ENCODE measurements at regions not wholly inside any gene's neighbourhood (a gene's known extent, or its start where the extent isn't known, plus 50 kb on each side); places are given as distances from the start of the nearest gene placed in this dataset.

DNA sequence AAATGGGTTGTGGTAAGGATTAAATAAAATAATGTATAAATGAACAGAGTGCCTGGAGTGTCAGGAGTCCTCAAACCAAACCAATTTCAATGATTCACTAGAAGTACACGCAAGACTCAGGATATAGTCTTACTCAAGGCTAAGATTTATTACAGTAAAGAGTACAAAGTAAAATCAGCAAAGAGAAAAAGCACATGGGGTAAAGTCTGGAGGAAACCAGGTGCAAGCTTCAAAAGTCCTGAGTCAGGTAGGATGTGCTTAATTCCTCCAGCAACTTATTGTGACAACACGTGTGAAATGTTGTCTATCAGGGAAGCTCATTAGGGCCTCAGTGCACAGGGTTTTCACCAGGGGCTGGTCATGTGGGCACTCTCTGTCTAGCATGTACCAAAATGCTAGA lies 105.8 kb upstream of the NAP1L1 start:
- Histone ChIP-seq H2AFZ (ENCODE audit: low read length) (no peak overlapping the region), H3K27ac (ENCODE audit: low read depth, low read length, poor library complexity, severe bottlenecking) (no peak overlapping the region), H3K4me2 (ENCODE audit: low read length) (no peak overlapping the region), H3K9me3 (ENCODE audit: low read length) (no peaks in the 10 kb centered on the region), H3K9me2 (ENCODE audit: low read depth, low read length) (no peaks in the 10 kb centered on the region), H3K27me3 (ENCODE audit: insufficient read depth, low read length) (no peaks in the 10 kb centered on the region), H4K20me1 (ENCODE audit: insufficient read depth, low read length) (no peaks in the 10 kb centered on the region), H3K36me3 (ENCODE audit: insufficient read depth, low read length) (no peaks in the 10 kb centered on the region), H3K4me3 (ENCODE audit: low read depth, low read length, poor library complexity, severe bottlenecking) (no peak overlapping the region), H3F3A (ENCODE audit: insufficient read depth, low read length) (no peaks in the 10 kb centered on the region), H3K79me2 (ENCODE audit: insufficient read depth, low read length) (no peaks in the 10 kb centered on the region), H3K9ac (ENCODE audit: low read length) (no peak overlapping the region), H3K4me1 (ENCODE audit: insufficient read depth, low read length, severe bottlenecking) (no peaks in the 10 kb centered on the region)
- TF ChIP-seq, protein P1, sequence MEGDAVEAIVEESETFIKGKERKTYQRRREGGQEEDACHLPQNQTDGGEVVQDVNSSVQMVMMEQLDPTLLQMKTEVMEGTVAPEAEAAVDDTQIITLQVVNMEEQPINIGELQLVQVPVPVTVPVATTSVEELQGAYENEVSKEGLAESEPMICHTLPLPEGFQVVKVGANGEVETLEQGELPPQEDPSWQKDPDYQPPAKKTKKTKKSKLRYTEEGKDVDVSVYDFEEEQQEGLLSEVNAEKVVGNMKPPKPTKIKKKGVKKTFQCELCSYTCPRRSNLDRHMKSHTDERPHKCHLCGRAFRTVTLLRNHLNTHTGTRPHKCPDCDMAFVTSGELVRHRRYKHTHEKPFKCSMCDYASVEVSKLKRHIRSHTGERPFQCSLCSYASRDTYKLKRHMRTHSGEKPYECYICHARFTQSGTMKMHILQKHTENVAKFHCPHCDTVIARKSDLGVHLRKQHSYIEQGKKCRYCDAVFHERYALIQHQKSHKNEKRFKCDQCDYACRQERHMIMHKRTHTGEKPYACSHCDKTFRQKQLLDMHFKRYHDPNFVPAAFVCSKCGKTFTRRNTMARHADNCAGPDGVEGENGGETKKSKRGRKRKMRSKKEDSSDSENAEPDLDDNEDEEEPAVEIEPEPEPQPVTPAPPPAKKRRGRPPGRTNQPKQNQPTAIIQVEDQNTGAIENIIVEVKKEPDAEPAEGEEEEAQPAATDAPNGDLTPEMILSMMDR (IDR thresholded peaks at IDR 0.05; ENCODE audit: low read length) = no peak
- TF ChIP-seq EZH2 (IDR thresholded peaks at IDR 0.05; ENCODE audit: borderline replicate concordance, low read length) = no peak

DNA sequence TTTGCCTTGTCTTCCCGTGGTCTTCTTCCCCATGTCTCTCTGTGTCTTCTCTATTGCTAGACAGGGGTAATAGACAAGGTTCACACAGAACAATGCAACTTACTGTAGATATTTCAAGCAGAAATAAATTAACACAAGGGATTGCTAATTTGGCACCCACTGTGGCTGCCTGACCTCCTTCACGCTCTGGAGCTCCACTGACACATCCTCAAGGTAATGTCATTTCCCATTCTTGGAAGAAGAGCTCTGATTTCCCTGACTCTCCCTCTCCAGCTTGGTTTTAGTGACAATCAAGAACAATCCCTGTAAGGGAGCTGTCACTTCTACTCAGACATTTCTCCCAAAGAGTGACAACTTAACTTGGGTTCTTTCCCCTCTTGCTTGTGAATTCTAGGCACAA lies 105.4 kb upstream of the NAP1L1 start:
- no peaks in the 10 kb centered on the region for H4K20me1 ChIP-seq (ENCODE audit: insufficient read depth, low read length)
- H3K4me3 ChIP-seq (ENCODE audit: low read depth, low read length, poor library complexity, severe bottlenecking) = no peak overlapping the region
- TF ChIP-seq, protein P1 (IDR thresholded peaks at IDR 0.05; ENCODE audit: low read length) = no peak
- no peak for TF ChIP-seq EZH2 (IDR thresholded peaks at IDR 0.05; ENCODE audit: borderline replicate concordance, low read length)
- H3K9me2 ChIP-seq (ENCODE audit: low read depth, low read length) = no peaks in the 10 kb centered on the region
- H3K4me1 ChIP-seq (ENCODE audit: insufficient read depth, low read length, severe bottlenecking) = no peaks in the 10 kb centered on the region
- no peaks in the 10 kb centered on the region for H3K9me3 ChIP-seq (ENCODE audit: low read length)
- no peaks in the 10 kb centered on the region for H3K36me3 ChIP-seq (ENCODE audit: insufficient read depth, low read length)
- H3K79me2 ChIP-seq (ENCODE audit: insufficient read depth, low read length) = no peaks in the 10 kb centered on the region
- no peaks in the 10 kb centered on the region for H3K27me3 ChIP-seq (ENCODE audit: insufficient read depth, low read length)
- H3K4me2 ChIP-seq (ENCODE audit: low read length) = no peak overlapping the region
- no peak overlapping the region for H3K27ac ChIP-seq (ENCODE audit: low read depth, low read length, poor library complexity, severe bottlenecking)
- no peak overlapping the region for H3K9ac ChIP-seq (ENCODE audit: low read length)
- no peaks in the 10 kb centered on the region for H3F3A ChIP-seq (ENCODE audit: insufficient read depth, low read length)
- H2AFZ ChIP-seq (ENCODE audit: low read length) = no peak overlapping the region

DNA sequence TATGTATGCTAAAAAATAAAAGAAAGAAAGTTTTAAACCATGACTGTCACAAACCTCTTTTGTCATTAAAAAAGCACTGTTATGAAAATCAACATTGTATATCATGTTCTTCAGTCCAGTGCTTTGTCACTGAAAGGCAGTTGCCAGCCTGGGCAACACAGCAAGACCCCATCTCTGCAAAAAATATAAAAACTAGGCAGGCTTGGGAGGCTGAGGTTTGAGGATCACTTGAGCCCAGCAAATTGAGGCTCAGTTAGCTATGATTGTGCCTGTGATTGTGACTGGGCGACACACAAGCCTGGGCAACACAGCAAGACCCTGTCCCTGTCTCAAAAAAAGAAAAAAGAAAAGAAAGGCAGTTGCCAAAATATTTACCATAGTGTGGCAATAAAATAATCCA lies 102.7 kb upstream of the NAP1L1 start:
- Histone ChIP-seq H3K4me1 (ENCODE audit: insufficient read depth, low read length, severe bottlenecking) (no peaks in the 10 kb centered on the region), H3K27ac (ENCODE audit: low read depth, low read length, poor library complexity, severe bottlenecking) (no peak overlapping the region), H3K36me3 (ENCODE audit: insufficient read depth, low read length) (no peaks in the 10 kb centered on the region), H3K9me2 (ENCODE audit: low read depth, low read length) (no peaks in the 10 kb centered on the region), H3F3A (ENCODE audit: insufficient read depth, low read length) (no peaks in the 10 kb centered on the region), H3K79me2 (ENCODE audit: insufficient read depth, low read length) (no peaks in the 10 kb centered on the region), H3K4me3 (ENCODE audit: low read depth, low read length, poor library complexity, severe bottlenecking) (no peak overlapping the region), H3K9ac (ENCODE audit: low read length) (no peak overlapping the region), H3K4me2 (ENCODE audit: low read length) (no peak overlapping the region), H2AFZ (ENCODE audit: low read length) (no peak overlapping the region), H3K9me3 (ENCODE audit: low read length) (no peaks in the 10 kb centered on the region), H4K20me1 (ENCODE audit: insufficient read depth, low read length) (no peaks in the 10 kb centered on the region), H3K27me3 (ENCODE audit: insufficient read depth, low read length) (no peaks in the 10 kb centered on the region)
- TF ChIP-seq EZH2 (IDR thresholded peaks at IDR 0.05; ENCODE audit: borderline replicate concordance, low read length) = no peak

DNA sequence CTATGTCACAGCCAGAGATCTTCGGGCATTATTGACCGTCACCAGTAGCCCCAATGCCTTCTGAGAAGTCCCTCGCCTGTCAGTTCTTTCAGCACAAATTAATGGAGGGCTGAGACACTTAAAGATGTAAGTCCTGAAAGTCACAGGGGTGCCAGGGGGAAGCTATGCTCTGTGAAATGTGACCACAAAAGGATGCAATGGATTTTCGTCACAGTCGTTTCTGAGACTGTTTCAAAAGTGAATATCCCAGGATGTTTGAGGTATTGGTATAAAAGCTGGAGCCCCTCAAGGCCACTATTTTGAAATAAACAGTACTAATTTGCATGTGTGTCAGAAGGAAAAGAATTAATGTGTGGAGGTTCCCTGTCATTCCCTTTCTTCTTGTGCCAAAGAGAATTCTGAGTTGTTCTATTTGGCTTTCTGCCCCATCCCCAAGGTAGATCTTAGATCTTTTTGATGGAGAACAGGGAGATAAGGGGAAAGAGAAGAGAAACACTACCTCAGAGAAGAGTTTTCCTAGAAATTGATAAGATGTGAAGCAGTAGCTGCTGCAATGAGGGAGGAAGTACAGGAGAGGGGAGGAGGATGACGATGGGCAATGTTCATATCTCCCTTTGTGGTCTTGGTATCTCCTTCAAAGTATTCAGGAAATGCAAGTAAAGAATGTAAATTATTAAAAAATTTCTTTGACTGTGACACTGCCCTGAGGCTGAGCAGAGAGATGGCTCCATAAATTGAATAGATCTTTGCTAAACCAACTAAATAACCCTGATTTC lies 101.8 kb upstream of the NAP1L1 start:
- H3K4me3 ChIP-seq (ENCODE audit: low read depth, low read length, poor library complexity, severe bottlenecking) = no peak overlapping the region
- H3K9ac ChIP-seq (ENCODE audit: low read length) = no peak overlapping the region
- no peaks in the 10 kb centered on the region for H3K79me2 ChIP-seq (ENCODE audit: insufficient read depth, low read length)
- no peak overlapping the region for H3K4me2 ChIP-seq (ENCODE audit: low read length)
- H3K27me3 ChIP-seq (ENCODE audit: insufficient read depth, low read length) = no peaks in the 10 kb centered on the region
- H3K9me3 ChIP-seq (ENCODE audit: low read length) = no peaks in the 10 kb centered on the region
- H2AFZ ChIP-seq (ENCODE audit: low read length) = no peak overlapping the region
- H3K4me1 ChIP-seq (ENCODE audit: insufficient read depth, low read length, severe bottlenecking) = no peaks in the 10 kb centered on the region
- no peaks in the 10 kb centered on the region for H3K9me2 ChIP-seq (ENCODE audit: low read depth, low read length)
- no peaks in the 10 kb centered on the region for H4K20me1 ChIP-seq (ENCODE audit: insufficient read depth, low read length)
- H3K27ac ChIP-seq (ENCODE audit: low read depth, low read length, poor library complexity, severe bottlenecking) = no peak overlapping the region
- no peaks in the 10 kb centered on the region for H3K36me3 ChIP-seq (ENCODE audit: insufficient read depth, low read length)
- no peaks in the 10 kb centered on the region for H3F3A ChIP-seq (ENCODE audit: insufficient read depth, low read length)
- TF ChIP-seq, protein P1 (IDR thresholded peaks at IDR 0.05; ENCODE audit: low read length) = no peak
- TF ChIP-seq EZH2 (IDR thresholded peaks at IDR 0.05; ENCODE audit: borderline replicate concordance, low read length) = no peak
